22Rv1 (cell line): ENCODE measurements at regions not wholly inside any gene's neighbourhood (a gene's known extent, or its start where the extent isn't known, plus 50 kb on each side); places are given as distances from the start of the nearest gene placed in this dataset.

Experiments
- H3K27ac ChIP-seq: fragments of 450-650 bp; 2 replicates; pipeline ENCODE4 v1.5.1; 2017
- CTCF ChIP-seq: fragments of 450-650 bp; IDR thresholded peaks from 2 replicates; pipeline ENCODE4 v1.5.1; 2017; ENCODE audit warnings: mild to moderate bottlenecking
- ZFX ChIP-seq: fragments of 450-650 bp; IDR thresholded peaks from 2 replicates; pipeline ENCODE4 v1.6.1; 2017; ENCODE audit warnings: antibody characterized with exemption, borderline replicate concordance

GRCh38 chr1:36635284-36635683, 152.6 kb upstream of the CSF3R start:
- no peak overlapping the region for H3K27ac ChIP-seq
- TF ChIP-seq ZFX (no peak), CTCF (no peak)

DNA sequence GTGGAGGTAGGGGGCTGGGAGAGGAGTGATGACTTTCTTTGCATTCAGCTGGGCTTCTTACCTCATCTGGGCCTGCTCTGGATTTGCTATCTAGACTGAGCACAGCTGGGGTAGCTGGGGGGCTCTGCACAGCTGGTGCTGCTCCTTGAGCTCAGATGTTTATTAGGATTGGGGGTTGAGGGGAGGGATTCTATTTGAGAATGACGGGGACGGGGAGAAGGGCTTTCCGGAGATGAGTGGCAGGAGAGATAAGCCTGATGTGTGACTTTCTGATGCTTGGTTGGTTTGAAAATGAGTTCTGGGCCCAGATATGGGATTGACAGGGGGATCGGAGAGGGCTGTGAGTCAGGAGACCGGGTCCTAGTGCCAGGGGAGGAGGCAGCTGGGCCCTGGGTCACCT, 146.1 kb upstream of the CSF3R start:
- TF ChIP-seq CTCF (no peak), ZFX (no peak)
- no peak overlapping the region for H3K27ac ChIP-seq

DNA sequence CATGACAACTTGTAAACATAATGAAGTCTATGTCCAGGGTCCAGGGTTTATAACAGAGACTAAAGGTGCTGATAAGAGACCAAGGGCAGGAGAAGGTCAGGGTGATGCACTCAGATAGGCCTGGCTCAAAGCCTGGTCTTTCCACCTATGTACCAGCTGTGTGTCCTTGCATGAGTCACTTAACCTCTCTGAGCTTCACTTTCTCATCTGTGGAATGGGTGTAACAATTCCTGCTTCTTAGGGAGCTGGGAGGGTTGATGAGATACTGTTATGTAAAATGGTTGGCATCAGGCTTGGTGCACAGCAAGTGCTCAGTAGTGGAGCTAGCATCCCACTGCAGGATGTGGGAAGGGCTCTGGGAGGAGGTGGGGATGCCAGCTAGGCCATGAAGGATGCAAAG, 143.7 kb upstream of the CSF3R start:
- H3K27ac ChIP-seq, result no peak overlapping the region
- no peak for TF ChIP-seq ZFX
- TF ChIP-seq CTCF, result no peak

- no peak overlapping the region for H3K27ac ChIP-seq
- no peak for TF ChIP-seq ZFX
- no peak for TF ChIP-seq CTCF
These were observed 143.2 kb upstream of the CSF3R start for GRCh38 chr1:36625935-36626310.

DNA sequence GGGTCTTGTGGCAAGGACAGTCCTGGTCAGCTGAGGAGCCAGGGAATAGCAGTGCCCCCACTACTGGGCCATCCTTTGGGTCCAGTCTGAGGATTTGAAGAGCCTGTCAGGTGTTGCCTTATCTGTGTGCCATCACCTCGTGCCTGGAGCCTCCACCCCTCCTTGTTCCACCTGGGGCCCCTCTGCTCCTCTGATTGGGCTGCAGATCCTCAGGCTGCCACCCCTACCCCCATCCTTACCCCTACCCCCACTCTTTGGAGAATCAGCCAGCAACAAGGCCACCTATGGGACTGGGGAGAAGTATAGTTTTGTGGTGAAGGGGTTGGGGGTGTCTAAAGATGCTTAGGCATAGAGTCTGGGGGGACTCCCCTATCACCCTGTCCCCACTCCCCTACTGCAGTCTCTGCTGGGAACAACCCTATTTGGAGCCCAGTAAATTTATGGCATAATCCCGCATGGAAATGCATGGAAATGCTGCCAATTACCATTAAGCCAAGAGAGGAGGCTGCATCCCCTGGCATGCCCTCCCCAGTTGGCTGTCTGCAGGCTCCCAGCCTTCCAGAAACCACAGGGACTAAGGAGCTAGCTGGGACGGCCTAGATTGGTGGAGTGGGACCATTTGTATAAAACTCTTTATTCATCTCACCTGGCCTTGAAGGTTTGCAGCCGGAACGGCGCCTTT, 142.7 kb upstream of the CSF3R start:
- H3K27ac ChIP-seq, result no peak overlapping the region
- TF ChIP-seq ZFX, result no peak
- no peak for TF ChIP-seq CTCF

- no peak for TF ChIP-seq CTCF
- H3K27ac ChIP-seq, result no peak overlapping the region
These were observed 141.8 kb upstream of the CSF3R start for GRCh38 chr1:36624466-36624865.

DNA sequence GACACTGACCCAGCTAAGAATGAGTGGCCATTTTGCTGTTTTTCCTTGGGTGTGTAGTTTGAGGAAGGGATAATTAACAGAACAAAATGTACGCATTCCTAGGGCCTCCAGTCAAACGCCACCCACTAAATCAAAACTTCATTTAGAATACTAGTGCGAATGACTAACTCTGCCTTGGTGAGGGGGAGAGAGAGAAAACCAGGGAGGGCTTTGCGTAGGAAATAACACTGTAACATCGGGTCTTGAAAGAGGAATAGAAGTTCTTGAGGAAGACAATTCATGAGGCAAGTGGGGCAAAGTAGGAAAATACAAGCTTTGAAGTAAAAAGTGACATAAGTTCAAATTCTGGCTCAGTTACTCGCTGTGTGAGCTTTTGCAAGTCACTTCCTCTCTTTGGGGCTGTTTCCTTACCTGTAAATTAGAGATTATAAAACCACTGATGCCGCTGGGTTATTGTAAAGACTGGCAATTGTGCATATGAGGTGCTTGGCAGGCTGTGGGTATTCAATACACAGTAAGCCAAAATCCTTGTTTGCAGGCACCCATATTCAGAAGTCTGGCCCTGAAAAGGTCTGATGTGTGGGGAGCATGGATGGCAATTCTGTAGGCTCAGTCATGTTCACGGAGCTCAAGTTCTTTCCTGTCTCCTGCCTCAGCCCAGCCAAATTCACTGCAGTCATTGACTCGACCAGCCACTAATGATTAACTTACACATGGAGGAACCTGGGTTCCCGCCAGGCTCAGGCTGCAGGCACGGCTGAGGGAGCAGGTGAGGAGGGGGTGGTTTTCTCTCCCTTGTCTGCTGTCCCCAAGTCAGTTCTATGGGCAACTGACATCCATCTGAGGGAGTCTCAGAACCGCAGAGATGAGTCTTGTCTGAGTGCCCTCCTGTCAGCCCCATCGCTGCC, 140.3 kb upstream of the CSF3R start:
- no peak overlapping the region for H3K27ac ChIP-seq
- TF ChIP-seq CTCF (no peak), ZFX (no peak)
